SK-N-SH (cell line): ENCODE measurements at regions not wholly inside any gene's neighbourhood (a gene's known extent, or its start where the extent isn't known, plus 50 kb on each side); places are given as distances from the start of the nearest gene placed in this dataset.
"Not testable (repeated sequence)": the region's sequence is repeated elsewhere in the genome, so short reads cannot be mapped to it uniquely, and the experiment has no call there.

Source experiments
- CTCF ChIA-PET: fragments of 300-600, 350-600 bp; formaldehyde crosslinking; extraction: SDS; loops from one replicate; lab custom pipeline; 2021; lab: Yijun Ruan, JAX
- POLR2A ChIA-PET: fragments of 350-600 bp; sonication (Branson Sonifier 250); formaldehyde crosslinking; extraction: SDS; loops from one replicate; lab custom pipeline; 2020; ENCODE audit warnings: antibody characterized with exemption, inconsistent platforms; lab: Yijun Ruan, JAX
- DNase-seq: peaks from one replicate; pipeline ENCODE4 v3.0.0; 2012
- H2AFZ ChIP-seq: fragments of 200-600 bp; sonication (generic); 2 replicates; pipeline ENCODE4 v1.8.1; 2016; ENCODE audit warnings: antibody characterized with exemption, mild to moderate bottlenecking, low read depth
- H3F3A ChIP-seq: fragments of 200-600 bp; sonication (generic); replicated peaks from 2 replicates; pipeline ENCODE3; 2016; ENCODE audit warnings: antibody characterized with exemption, mild to moderate bottlenecking; ENCODE audit not compliant: insufficient read depth
- H3K27ac ChIP-seq, 2 experiments: fragments of 200-500 bp in 1 of 2; fragments of 200-600 bp in 1 of 2; sonication (Bioruptor generic) in 1 of 2; sonication (generic), shearing (Covaris generic) in 1 of 2; 2 replicates each; pipeline versions ENCODE4 v1.5.1 to v1.6.1; 2014 to 2016; ENCODE audit warnings: low read depth in 2 of 2, inconsistent platforms in 1 of 2, low read length in 1 of 2, mild to moderate bottlenecking in 1 of 2, mixed read lengths in 1 of 2
- H3K27me3 ChIP-seq: fragments of 200-600 bp; sonication (generic), shearing (Covaris generic); 2 replicates; pipeline ENCODE4 v1.6.1; 2016; ENCODE audit warnings: mixed run types; ENCODE audit not compliant: insufficient read depth
- H3K36me3 ChIP-seq, 2 experiments: fragments of 200-500 bp in 1 of 2; fragments of 200-600 bp in 1 of 2; sonication (Bioruptor generic) in 1 of 2; sonication (generic) in 1 of 2; replicated peaks in 1 of 2; 2 replicates each; pipeline versions ENCODE3 to v1.5.1; 2014 to 2016; ENCODE audit warnings: low read length in 1 of 2, mild to moderate bottlenecking in 1 of 2; ENCODE audit not compliant: insufficient read depth in 2 of 2, control insufficient read depth in 1 of 2
- H3K4me1 ChIP-seq, 2 experiments: fragments of 200-500 bp in 1 of 2; fragments of 200-600 bp in 1 of 2; sonication (Bioruptor generic) in 1 of 2; sonication (generic), shearing (Covaris generic) in 1 of 2; 2 replicates each; pipeline versions ENCODE4 v1.5.1 to v1.6.1; 2014 to 2016; ENCODE audit warnings: low read depth in 1 of 2, low read length in 1 of 2, mixed run types in 1 of 2; ENCODE audit not compliant: insufficient read depth in 2 of 2, control insufficient read depth in 1 of 2
- H3K4me2 ChIP-seq: fragments of 200-600 bp; sonication (generic), shearing (Covaris generic); 2 replicates; pipeline ENCODE4 v1.6.1; 2017; ENCODE audit warnings: mixed run types
- H3K4me3 ChIP-seq, 2 experiments: fragments of 200-500 bp in 1 of 2; fragments of 200-600 bp in 1 of 2; sonication (Bioruptor generic) in 1 of 2; sonication (generic), shearing (Covaris generic) in 1 of 2; 2 replicates each; pipeline versions ENCODE4 v1.5.1 to v1.8.1; 2014 to 2016; ENCODE audit warnings: low read depth in 2 of 2, inconsistent platforms in 1 of 2, low read length in 1 of 2, mild to moderate bottlenecking in 1 of 2, mixed read lengths in 1 of 2, moderate library complexity in 1 of 2
- H3K79me2 ChIP-seq: fragments of 200-600 bp; sonication (generic); 2 replicates; pipeline ENCODE4 v1.8.1; 2017; ENCODE audit warnings: mild to moderate bottlenecking; ENCODE audit not compliant: insufficient read depth
- H3K9ac ChIP-seq: fragments of 200-600 bp; sonication (generic); 2 replicates; pipeline ENCODE4 v1.6.1; 2017; ENCODE audit warnings: mixed run types
- H3K9me2 ChIP-seq: fragments of 200-600 bp; sonication (generic); 2 replicates; pipeline ENCODE4 v1.6.1; 2017; ENCODE audit warnings: mixed run types
- H3K9me3 ChIP-seq: fragments of 200-600 bp; sonication (generic); 2 replicates; pipeline ENCODE4 v1.6.1; 2017; ENCODE audit warnings: mixed run types, mild to moderate bottlenecking, moderate library complexity
- H4K20me1 ChIP-seq: fragments of 200-600 bp; sonication (generic); 2 replicates; pipeline ENCODE4 v1.6.1; 2017; ENCODE audit warnings: mild to moderate bottlenecking, mixed run types; ENCODE audit not compliant: insufficient read depth
- WGBS: methylation state at CpG from one replicate; pipeline ENCODE4 v1.1.6; 2017; ENCODE audit warnings: low lambda C conversion rate; 5-methylcytosine and 5-hydroxymethylcytosine counted together

- H3K9me3 ChIP-seq, H3K4me2 ChIP-seq, H3K4me3 ChIP-seq, H3K4me1 ChIP-seq, H3K36me3 ChIP-seq, H2AFZ ChIP-seq, H3F3A ChIP-seq, CTCF ChIA-PET, H3K9ac ChIP-seq, H4K20me1 ChIP-seq, H3K27ac ChIP-seq, POLR2A ChIA-PET, H3K27me3 ChIP-seq, H3K79me2 ChIP-seq, DNase-seq, H3K9me2 ChIP-seq: not testable (repeated sequence)
- 38% methylated on average over 1 of the region's 2 CpGs for WGBS
Measured at GRCh38 chr16:16625140-16625539, 246.2 kb downstream of the NPIPA7 start.

- DNase-seq, H3K4me1 ChIP-seq, H3K9me2 ChIP-seq, H3K4me3 ChIP-seq, H3K27me3 ChIP-seq, H3F3A ChIP-seq, H4K20me1 ChIP-seq, H3K27ac ChIP-seq, POLR2A ChIA-PET, H3K36me3 ChIP-seq, H3K9me3 ChIP-seq, H3K79me2 ChIP-seq, H3K4me2 ChIP-seq, H2AFZ ChIP-seq, H3K9ac ChIP-seq, CTCF ChIA-PET: not testable (repeated sequence)
- WGBS, result 66% methylated on average over 6 of the region's 6 CpGs
Measured at GRCh38 chr16:16627865-16628264, 248.9 kb downstream of the NPIPA7 start.

GRCh38 chr16:16638231-16638630 is 259.3 kb downstream of the NPIPA7 start:
- H3K9me3 ChIP-seq, H3K4me2 ChIP-seq, H3K79me2 ChIP-seq, H3K36me3 ChIP-seq, DNase-seq, H3K4me1 ChIP-seq, H3K27ac ChIP-seq, H2AFZ ChIP-seq, H4K20me1 ChIP-seq, H3K4me3 ChIP-seq, H3K27me3 ChIP-seq, POLR2A ChIA-PET, H3K9me2 ChIP-seq, H3F3A ChIP-seq, H3K9ac ChIP-seq: not testable (repeated sequence)
- WGBS, result 61% methylated on average over 6 of the region's 7 CpGs
- CTCF ChIA-PET, result interaction anchor here (0.6 kb wide), 1 partner anchor 541 kb away, joined by 3 read pairs; no protein-coding TSS in a partner anchor

GRCh38 chr16:16638714-16639113 is 259.8 kb downstream of the NPIPA7 start:
- CTCF ChIA-PET, result interaction anchor here (0.6 kb wide), 1 partner anchor 541 kb away, joined by 3 read pairs; no protein-coding TSS in a partner anchor
- DNase-seq, H3K4me3 ChIP-seq, POLR2A ChIA-PET, H3F3A ChIP-seq, H4K20me1 ChIP-seq, H3K4me1 ChIP-seq, H2AFZ ChIP-seq, H3K9me2 ChIP-seq, H3K79me2 ChIP-seq, H3K4me2 ChIP-seq, H3K27me3 ChIP-seq, H3K9me3 ChIP-seq, H3K36me3 ChIP-seq, H3K27ac ChIP-seq, H3K9ac ChIP-seq: not testable (repeated sequence)
- 20% methylated on average over 2 of the region's 3 CpGs for WGBS

- H3K9me2 ChIP-seq, DNase-seq, H3K36me3 ChIP-seq, H3K79me2 ChIP-seq, H3K9me3 ChIP-seq, H3K4me2 ChIP-seq, H3K9ac ChIP-seq, H3K4me1 ChIP-seq, H4K20me1 ChIP-seq, CTCF ChIA-PET, H3K27ac ChIP-seq, POLR2A ChIA-PET, H3F3A ChIP-seq, H3K4me3 ChIP-seq, H3K27me3 ChIP-seq, H2AFZ ChIP-seq: not testable (repeated sequence)
- 35% methylated on average over 1 of the region's 1 CpG for WGBS
Measured at GRCh38 chr16:16643828-16644227, 264.9 kb downstream of the NPIPA7 start.

GRCh38 chr16:16648002-16648401 is 269.1 kb downstream of the NPIPA7 start:
- H3K4me3 ChIP-seq, H3K9me3 ChIP-seq, H2AFZ ChIP-seq, H3K79me2 ChIP-seq, H3K9ac ChIP-seq, H3K27ac ChIP-seq, H4K20me1 ChIP-seq, H3K27me3 ChIP-seq, DNase-seq, H3K36me3 ChIP-seq, H3F3A ChIP-seq, POLR2A ChIA-PET, CTCF ChIA-PET, H3K4me2 ChIP-seq, H3K9me2 ChIP-seq, H3K4me1 ChIP-seq: not testable (repeated sequence)
- 61% methylated on average over 1 of the region's 4 CpGs for WGBS
